ENCODE measurements at regions not wholly inside any gene's neighbourhood (a gene's known extent, or its start where the extent isn't known, plus 50 kb on each side); places are given as distances from the start of the nearest gene placed in this dataset.

DNA sequence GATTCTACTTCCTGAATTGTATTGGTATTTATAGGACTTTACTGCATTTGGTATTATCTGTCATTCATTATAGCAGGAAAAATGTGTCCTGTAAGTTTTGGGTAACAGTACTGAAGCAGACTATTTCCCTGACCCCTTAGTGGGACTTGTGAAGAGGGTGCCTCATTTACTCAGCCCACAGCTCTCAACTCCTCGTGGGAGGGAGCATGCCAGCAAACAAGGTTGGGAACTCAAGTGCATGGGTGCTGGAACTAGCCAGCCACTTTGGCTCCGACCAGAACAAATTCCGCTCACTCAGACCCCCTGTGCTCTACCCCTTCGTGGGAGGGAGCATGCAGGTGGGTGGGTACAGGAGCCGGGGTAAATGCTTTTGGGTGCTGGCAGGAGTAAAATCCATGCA lies 1773.5 kb upstream of the WWC1 start:
- no peak for DNase-seq

GRCh38 chr5:166523206-166523605 lies 1768.2 kb upstream of the WWC1 start:
- no peak for DNase-seq

DNA sequence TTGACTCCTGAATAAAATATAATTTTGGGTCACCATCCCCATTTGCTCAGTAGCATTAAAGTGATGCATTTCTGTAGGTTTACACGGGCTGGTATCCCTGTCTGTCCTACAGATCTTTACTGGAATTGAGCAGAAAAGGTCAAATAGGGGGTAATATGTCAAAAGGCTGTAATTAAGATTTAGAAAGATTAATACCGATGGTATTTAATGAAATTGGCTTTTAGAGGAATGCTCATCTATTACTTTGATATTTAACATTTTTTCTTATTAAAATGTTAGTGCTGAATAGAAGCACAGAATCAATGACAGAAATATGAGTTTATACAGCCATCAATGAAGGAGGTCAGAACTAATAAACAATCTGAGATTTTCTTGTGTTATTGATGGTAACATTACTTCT lies 1762.2 kb upstream of the WWC1 start:
- DNase-seq, result no peak

DNA sequence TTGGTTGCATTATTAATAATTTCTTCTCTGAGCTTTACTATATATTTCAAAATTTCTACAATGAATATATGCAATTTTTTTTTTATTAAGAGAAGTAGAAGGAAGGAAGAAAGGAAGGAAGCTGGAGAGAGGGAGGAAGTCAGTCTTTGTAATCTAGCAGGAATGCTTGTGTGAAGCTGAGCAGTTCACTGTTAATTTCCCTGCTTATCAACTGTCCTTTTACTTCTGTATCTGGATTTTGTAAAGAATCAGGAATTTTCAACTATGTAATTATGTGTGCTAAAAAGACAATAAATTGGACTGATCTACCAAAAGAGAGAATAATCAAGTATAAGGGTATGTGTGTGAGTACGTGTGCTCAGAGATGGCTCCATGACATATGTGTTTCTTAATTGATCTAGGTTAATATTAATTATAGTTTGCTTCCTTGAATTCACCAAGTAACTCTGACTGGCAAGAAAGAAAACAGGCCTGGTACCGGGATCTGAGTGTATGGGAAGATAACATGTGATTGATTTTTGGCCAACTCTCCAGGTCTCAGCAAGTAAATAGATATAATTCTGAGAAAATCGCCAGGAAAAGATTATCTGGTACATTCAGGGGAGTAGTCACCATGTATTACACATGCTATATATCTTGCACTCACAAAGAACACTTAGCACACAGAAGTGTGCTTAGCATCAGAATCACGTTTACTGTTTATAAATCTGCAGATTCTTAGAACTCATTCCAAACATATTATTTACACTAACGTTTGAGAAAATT lies 1758.8 kb upstream of the WWC1 start:
- no peak for DNase-seq

GRCh38 chr5:166535641-166536040 lies 1755.8 kb upstream of the WWC1 start:
- DNase-seq, result no peak

DNA sequence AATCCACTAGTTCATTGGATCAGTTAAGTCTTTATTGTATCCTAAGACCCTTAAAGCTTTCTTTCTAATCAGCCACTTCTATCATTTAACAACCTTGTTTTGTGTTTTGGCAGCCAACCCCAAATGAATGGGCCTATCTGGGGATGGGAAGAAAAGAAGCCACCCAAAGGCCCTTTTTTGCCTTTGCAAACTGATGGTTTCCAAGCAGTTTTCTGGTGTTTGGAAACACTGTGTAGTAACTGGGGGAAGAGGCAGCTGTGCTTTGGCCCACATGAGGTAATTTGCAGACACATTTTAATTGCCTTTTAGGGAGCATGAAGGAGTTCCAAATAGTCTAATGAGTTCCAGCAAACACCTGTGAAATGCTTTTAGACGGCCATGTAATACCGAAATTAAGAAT lies 1751.3 kb upstream of the WWC1 start:
- DNase-seq, result no peak

GRCh38 chr5:166551384-166551783 lies 1740.1 kb upstream of the WWC1 start:
- DNase-seq, result no peak

DNA sequence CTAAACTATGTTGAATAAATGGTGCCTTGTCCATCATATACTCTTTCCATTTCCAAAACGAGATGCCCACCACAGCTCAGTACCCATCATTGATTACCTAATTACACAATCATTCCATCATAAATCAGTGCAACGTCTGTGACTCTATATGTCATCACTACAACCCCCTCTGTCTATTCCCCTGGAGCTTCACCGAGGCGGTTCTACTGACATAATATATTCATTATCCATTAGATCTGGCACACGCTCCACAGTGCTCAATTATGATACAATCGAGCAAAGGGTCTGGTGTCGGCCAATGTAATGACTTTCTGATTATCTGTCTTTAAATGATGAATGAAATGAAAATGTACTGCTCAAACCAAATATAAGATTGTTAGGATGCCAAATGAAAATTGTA lies 1737.7 kb upstream of the WWC1 start:
- no peak for DNase-seq

GRCh38 chr5:166561759-166562158 lies 1729.7 kb upstream of the WWC1 start:
- no peak for DNase-seq

GRCh38 chr5:166562246-166562645 lies 1729.2 kb upstream of the WWC1 start:
- DNase-seq, result no peak

DNA sequence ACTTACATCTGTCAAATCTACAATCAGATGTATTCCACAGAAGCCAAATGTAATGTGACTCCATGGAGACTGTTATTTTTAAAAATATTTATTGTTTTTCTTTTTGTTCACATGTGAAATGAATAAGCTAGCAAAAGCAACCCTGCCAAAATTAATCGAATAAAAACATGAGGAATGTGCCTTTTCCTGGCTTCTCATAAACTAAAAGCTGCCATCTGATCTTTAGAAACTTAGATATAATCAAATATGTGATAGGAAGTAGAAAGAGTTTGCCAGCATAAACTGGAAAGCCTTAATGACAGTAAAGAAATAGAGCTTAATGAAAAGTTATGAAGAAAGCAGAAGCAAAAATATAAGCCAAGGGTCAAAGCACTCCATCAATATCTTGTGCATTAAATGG lies 1724.7 kb upstream of the WWC1 start:
- DNase-seq, result no peak

DNA sequence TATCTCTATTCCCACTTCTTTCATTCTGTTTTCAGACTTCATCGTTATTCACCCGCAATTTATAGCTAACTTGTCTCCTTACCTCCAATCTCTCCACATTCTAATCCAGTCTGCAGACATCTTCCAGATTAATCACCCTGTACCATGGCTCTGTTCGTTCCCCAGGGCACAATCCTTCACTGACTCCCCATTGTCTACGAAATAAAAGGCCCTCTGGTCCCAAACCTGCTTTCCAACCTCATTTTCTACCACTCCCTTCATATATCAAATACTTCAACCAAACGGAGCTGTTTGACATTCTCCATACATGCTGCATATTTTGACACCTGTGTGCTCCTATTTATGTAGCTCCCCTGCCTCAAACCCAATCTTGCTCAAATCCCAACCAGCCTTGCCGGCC lies 1720.6 kb upstream of the WWC1 start:
- no peak for DNase-seq

- no peak for DNase-seq
Measured at GRCh38 chr5:166571668-166572067, 1719.8 kb upstream of the WWC1 start.

- DNase-seq, result no peak
Measured at GRCh38 chr5:166576323-166576722, 1715.1 kb upstream of the WWC1 start.

DNA sequence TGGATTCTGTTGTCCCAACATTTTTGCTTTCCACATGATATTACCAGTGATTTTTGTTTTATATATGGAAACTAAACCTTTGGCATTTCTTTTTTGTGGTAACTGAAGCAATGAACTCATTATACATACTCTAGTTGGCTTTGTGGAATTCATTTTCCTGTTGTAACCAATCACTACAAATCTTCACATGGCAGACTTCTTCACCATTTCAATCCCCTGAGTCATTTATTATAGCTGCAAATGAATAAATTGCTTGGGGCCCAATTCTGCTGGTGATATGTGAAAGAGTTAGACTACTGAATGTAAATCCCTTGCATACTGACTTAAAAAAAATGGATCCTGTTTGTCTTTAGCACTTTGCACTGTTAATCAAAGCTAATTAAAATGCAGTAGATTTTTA lies 1709.6 kb upstream of the WWC1 start:
- DNase-seq, result no peak

DNA sequence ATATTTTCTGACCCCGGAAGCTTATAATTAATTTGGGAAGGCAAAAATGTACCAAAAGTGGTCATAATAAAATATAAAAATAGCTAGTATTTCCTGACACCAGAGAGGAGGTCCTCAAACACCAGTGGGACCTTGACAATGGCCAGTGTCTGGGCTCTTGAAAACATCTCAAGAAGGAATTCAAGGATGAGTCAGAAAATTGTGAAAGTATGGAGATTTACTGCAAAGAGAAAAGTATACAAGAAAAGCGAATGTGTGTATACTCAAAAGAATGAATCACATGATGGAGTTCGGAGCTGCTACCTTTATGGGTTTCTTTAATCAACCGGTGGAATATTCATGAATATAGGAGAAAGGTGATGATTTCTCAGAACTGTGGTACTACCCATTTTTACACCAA lies 1709.0 kb upstream of the WWC1 start:
- no peak for DNase-seq

DNA sequence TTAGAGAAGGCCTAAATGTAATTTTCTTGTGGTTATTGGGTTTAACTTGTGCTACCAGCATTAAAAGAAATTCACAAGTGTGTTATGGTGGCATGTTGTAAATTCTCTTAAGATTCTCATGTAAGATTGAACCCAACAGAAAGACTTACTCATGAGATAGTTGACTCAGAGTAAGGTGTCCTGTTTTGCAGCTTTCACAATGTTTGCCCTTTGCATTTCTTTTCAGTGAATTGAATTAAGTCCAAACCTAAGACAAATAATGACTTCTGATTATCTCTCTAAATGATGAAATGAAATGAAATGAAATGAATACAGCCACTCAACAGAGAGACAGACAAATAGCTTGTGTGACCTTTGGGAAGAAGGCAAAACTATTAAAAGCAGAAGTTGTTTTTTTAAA lies 1696.9 kb upstream of the WWC1 start:
- DNase-seq, result no peak

DNA sequence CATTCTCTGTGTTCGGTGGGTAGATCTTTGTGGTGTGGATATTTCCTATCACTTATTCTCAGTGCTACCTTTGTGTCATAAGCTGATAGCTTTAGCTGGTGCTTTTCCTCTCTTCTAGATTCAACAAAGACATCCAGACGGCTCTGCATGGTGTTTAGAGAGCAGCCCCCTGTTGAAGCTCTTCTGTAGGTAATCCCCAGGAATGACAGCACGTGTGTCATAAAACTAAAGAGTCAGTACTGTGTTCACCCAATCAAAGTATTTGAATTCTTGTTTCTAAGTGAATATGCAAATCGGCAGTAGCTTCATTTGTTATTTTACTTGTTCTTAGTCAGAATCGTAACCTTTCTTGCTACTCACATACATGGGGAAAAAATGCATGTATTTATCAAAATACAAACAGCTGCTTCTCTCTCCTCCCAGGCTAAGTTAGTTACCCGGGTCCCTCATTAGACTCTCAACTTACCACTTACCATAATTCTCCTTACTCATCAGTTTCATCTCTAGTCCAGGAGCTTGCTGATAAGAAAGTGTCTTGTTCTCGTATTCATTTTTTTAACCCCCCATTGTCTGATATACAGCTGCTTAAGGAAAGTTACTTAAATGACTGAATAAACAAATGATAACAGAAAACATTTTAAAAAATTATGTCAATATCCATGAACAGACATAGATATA lies 1696.0 kb upstream of the WWC1 start:
- no peak for DNase-seq

DNA sequence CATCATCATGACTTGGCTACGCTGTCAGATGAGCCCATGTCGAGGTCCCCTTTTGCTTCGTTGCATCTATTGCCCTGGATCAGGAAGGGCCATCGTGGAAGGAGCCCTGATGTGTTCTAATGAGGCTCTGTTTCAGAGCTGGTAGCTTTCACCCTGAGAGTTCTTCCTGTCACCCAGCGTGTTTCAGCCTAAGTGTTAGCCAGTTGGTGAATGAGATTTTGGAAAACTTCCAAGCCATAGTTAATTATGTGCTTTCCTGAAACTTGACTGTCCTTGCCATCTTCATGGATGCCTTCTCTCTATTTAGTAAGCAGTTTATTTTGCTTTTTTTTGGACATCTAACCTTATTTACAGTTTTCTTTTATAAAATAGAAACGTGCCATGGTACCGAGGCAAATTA lies 1695.4 kb upstream of the WWC1 start:
- no peak for DNase-seq

DNA sequence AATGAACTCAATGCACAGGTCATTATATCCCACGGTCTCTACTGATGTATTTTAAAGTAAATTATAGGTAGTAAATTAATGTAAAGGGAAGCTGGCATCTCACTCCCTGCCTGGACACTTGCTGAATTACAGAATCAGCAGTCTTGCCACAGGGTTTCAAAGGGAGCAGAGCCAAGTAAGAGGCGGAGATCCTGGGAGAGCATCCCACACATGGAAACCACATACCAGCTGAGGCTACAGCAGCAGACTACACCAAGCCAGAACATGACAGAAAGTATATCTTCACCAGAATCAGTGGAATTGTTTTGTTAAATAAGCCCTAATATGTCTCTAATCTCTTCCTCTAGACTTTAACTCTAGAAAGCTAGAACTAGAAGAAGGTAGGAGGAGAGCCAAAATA lies 1689.2 kb upstream of the WWC1 start:
- DNase-seq, result no peak

- no peak for DNase-seq
Measured at GRCh38 chr5:166617507-166617906, 1673.9 kb upstream of the WWC1 start.

- DNase-seq, result no peak
Measured at GRCh38 chr5:166618526-166618925, 1672.9 kb upstream of the WWC1 start.

- no peak for DNase-seq
Measured at GRCh38 chr5:166624573-166624972, 1666.9 kb upstream of the WWC1 start.

DNA sequence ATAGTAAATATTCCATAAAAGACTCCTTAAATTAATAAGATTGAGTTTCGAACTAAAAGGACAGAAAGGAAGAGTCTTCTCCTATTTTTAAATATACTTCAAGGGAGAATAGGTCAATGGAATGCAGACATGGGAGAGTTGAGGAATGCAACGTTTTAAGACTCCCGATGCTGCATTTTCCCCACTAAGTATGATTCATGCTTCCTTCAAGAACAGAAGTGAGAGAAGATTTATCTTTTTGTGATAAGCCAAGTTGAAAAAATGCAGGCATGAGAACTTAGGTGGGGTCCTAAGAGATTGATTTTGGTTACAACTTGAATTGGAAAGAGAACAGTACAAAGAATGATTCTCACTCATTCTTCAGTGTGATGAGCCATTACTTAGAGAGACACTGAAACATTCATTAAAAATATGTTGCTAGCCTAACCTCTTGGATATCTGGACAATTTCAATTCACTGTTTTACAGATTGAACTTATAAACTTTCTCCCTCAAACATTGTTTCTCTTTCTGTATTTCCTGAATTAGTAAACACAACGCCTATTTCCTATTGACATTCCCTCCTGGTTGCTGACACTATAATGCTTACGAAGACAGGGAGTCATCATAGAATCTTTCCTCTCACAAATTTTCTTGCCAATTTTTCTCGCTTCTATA lies 1666.1 kb upstream of the WWC1 start:
- DNase-seq, result no peak
